GM12878 (cell line): ENCODE measurements at regions not wholly inside any gene's neighbourhood (a gene's known extent, or its start where the extent isn't known, plus 50 kb on each side); places are given as distances from the start of the nearest gene placed in this dataset.

Experiments
- HDAC2 ChIP-seq: fragments of 200-600 bp; sonication (generic); IDR thresholded peaks from 2 replicates; pipeline ENCODE4 v1.6.1; 2017
- MXI1 ChIP-seq: fragments of 150-350 bp; IDR thresholded peaks from 2 replicates; pipeline ENCODE4 v1.6.1; 2011; ENCODE audit warnings: low read depth, mild to moderate bottlenecking, inconsistent platforms, low read length, improper control_type of control experiment
- POLR2AphosphoS5 ChIP-seq: IDR thresholded peaks from 2 replicates; pipeline ENCODE4 v1.6.1; 2011; ENCODE audit warnings: mild to moderate bottlenecking, low read length, inconsistent platforms
- RFX5 ChIP-seq: IDR thresholded peaks from 2 replicates; pipeline ENCODE4 v1.6.1; 2011; ENCODE audit warnings: low read depth, low read length, improper control_type of control experiment
- YBX1 ChIP-seq: fragments of 450-650 bp; IDR thresholded peaks from 2 replicates; pipeline ENCODE4 v1.6.1; 2016; ENCODE audit warnings: antibody characterized with exemption
- ZNF384 ChIP-seq: IDR thresholded peaks from 2 replicates; pipeline ENCODE4 v1.6.1; 2012; ENCODE audit warnings: low read depth, mild to moderate bottlenecking, low read length, improper control_type of control experiment, borderline replicate concordance
- ZZZ3 ChIP-seq: IDR thresholded peaks from 2 replicates; pipeline ENCODE4 v1.6.1; 2011; ENCODE audit warnings: low read depth; ENCODE audit not compliant: control insufficient read depth, insufficient read length
- TF ChIP-seq, protein P1 (sequence below): fragments of 450-650 bp; IDR thresholded peaks from 2 replicates; pipeline ENCODE4 v1.6.1; 2017; ENCODE audit warnings: low read depth, mild to moderate bottlenecking, moderate library complexity
- TF ChIP-seq, protein P2 (sequence below), 3 experiments: IDR thresholded peaks in 2 of 3; conservative IDR thresholded peaks in 1 of 3; 2 replicates each; pipeline ENCODE4 v1.5.1; 2011; ENCODE audit warnings: low read depth in 3 of 3, low read length in 3 of 3, mild to moderate bottlenecking in 3 of 3, control low read depth in 2 of 3, moderate library complexity in 2 of 3, inconsistent platforms in 1 of 3, mixed read lengths in 1 of 3; ENCODE audit not compliant: control insufficient read depth in 2 of 3, insufficient read depth in 1 of 3; ENCODE audit errors: extremely low read depth in 1 of 3
- TF ChIP-seq, protein P3 (sequence below): IDR thresholded peaks from 2 replicates; pipeline ENCODE4 v1.6.1; 2011; ENCODE audit warnings: low read depth, low read length, improper control_type of control experiment, borderline replicate concordance

DNA sequence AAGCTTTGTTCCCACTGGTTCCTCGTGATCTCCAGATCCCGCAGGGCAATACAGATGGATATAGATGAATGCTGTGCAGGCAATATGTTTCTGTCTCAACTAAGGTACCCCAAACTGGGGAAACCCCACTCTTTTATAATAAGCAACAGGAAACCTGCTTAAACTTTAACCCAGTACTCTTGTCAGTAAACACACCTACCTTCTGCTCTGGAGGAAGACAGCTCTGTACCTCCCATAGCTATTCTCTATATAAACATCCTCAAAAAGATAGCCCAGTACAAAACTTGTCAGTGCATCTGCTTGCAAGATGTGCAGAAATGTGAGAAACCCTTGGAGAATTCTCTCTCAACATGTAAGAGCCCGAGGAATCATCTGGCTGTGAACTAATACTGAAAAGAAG lies 583.6 kb downstream of the OLFM4 start:
- TF ChIP-seq HDAC2 = no peak
- TF ChIP-seq YBX1 = no peak
- TF ChIP-seq POLR2AphosphoS5 = no peak
- TF ChIP-seq MXI1 = no peak
- TF ChIP-seq, protein P1, sequence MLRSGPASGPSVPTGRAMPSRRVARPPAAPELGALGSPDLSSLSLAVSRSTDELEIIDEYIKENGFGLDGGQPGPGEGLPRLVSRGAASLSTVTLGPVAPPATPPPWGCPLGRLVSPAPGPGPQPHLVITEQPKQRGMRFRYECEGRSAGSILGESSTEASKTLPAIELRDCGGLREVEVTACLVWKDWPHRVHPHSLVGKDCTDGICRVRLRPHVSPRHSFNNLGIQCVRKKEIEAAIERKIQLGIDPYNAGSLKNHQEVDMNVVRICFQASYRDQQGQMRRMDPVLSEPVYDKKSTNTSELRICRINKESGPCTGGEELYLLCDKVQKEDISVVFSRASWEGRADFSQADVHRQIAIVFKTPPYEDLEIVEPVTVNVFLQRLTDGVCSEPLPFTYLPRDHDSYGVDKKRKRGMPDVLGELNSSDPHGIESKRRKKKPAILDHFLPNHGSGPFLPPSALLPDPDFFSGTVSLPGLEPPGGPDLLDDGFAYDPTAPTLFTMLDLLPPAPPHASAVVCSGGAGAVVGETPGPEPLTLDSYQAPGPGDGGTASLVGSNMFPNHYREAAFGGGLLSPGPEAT = no peak
- TF ChIP-seq, protein P2, sequence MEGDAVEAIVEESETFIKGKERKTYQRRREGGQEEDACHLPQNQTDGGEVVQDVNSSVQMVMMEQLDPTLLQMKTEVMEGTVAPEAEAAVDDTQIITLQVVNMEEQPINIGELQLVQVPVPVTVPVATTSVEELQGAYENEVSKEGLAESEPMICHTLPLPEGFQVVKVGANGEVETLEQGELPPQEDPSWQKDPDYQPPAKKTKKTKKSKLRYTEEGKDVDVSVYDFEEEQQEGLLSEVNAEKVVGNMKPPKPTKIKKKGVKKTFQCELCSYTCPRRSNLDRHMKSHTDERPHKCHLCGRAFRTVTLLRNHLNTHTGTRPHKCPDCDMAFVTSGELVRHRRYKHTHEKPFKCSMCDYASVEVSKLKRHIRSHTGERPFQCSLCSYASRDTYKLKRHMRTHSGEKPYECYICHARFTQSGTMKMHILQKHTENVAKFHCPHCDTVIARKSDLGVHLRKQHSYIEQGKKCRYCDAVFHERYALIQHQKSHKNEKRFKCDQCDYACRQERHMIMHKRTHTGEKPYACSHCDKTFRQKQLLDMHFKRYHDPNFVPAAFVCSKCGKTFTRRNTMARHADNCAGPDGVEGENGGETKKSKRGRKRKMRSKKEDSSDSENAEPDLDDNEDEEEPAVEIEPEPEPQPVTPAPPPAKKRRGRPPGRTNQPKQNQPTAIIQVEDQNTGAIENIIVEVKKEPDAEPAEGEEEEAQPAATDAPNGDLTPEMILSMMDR (IDR thresholded peaks at IDR 0.05 in 2 of 3, conservative IDR thresholded peaks at IDR 0.05 in 1 of 3; ENCODE audit: control insufficient read depth in 2 of 3, extremely low read depth in 1 of 3, insufficient read depth in 1 of 3, low read depth in 3 of 3, low read length in 3 of 3) = no peak
- TF ChIP-seq, protein P3, sequence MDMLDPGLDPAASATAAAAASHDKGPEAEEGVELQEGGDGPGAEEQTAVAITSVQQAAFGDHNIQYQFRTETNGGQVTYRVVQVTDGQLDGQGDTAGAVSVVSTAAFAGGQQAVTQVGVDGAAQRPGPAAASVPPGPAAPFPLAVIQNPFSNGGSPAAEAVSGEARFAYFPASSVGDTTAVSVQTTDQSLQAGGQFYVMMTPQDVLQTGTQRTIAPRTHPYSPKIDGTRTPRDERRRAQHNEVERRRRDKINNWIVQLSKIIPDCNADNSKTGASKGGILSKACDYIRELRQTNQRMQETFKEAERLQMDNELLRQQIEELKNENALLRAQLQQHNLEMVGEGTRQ = no peak
- TF ChIP-seq ZNF384 = no peak
- TF ChIP-seq RFX5 = no peak
- no peak for TF ChIP-seq ZZZ3
